GM03348 (cell line): ENCODE measurements at regions not wholly inside any gene's neighbourhood (a gene's known extent, or its start where the extent isn't known, plus 50 kb on each side); places are given as distances from the start of the nearest gene placed in this dataset.
"Not testable (repeated sequence)": the region's sequence is repeated elsewhere in the genome, so short reads cannot be mapped to it uniquely, and the experiment has no call there.

Experiments used
- DNase-seq: peaks from one replicate; pipeline ENCODE4 v3.0.0; 2012; ENCODE audit warnings: low spot score

GRCh38 chr12:23084236-23084995 is 459.4 kb downstream of the ETNK1 start:
- DNase-seq, result peak; percentile 2

GRCh38 chr12:23088594-23088993 is 463.6 kb downstream of the ETNK1 start:
- no peak for DNase-seq

GRCh38 chr12:23093488-23093887 is 468.5 kb downstream of the ETNK1 start:
- no peak for DNase-seq

- DNase-seq, result no peak
Measured at GRCh38 chr12:23096321-23096720, 471.4 kb downstream of the ETNK1 start.

- DNase-seq, result no peak
Measured at GRCh38 chr12:23098110-23098509, 473.1 kb downstream of the ETNK1 start.

GRCh38 chr12:23098517-23098916 is 473.5 kb downstream of the ETNK1 start:
- DNase-seq, result no peak

GRCh38 chr12:23099104-23099503 is 474.1 kb downstream of the ETNK1 start:
- DNase-seq, result no peak

- DNase-seq, result no peak
Measured at GRCh38 chr12:23099604-23100003, 474.6 kb downstream of the ETNK1 start.

GRCh38 chr12:23108957-23109356 is 484.0 kb downstream of the ETNK1 start:
- DNase-seq, result no peak

- DNase-seq, result no peak
Measured at GRCh38 chr12:23113781-23114180, 488.8 kb downstream of the ETNK1 start.

- no peak for DNase-seq
Measured at GRCh38 chr12:23115984-23116383, 491.0 kb downstream of the ETNK1 start.

GRCh38 chr12:23126794-23127193 is 501.8 kb downstream of the ETNK1 start:
- no peak for DNase-seq

GRCh38 chr12:23127701-23128100 is 502.7 kb downstream of the ETNK1 start:
- no peak for DNase-seq

- DNase-seq, result no peak
Measured at GRCh38 chr12:23128462-23128861, 503.5 kb downstream of the ETNK1 start.

- DNase-seq, result no peak
Measured at GRCh38 chr12:23132357-23132756, 507.4 kb downstream of the ETNK1 start.

- DNase-seq, result no peak
Measured at GRCh38 chr12:23133471-23133870, 508.5 kb downstream of the ETNK1 start.

- no peak for DNase-seq
Measured at GRCh38 chr12:23139026-23139425, 514.1 kb downstream of the ETNK1 start.

- DNase-seq, result no peak
Measured at GRCh38 chr12:23140710-23141109, 515.7 kb downstream of the ETNK1 start.

- DNase-seq, result no peak
Measured at GRCh38 chr12:23141335-23141734, 516.4 kb downstream of the ETNK1 start.

- DNase-seq, result not testable (repeated sequence)
Measured at GRCh38 chr12:23146070-23146469, 521.1 kb downstream of the ETNK1 start.

GRCh38 chr12:23168459-23168858 is 543.5 kb downstream of the ETNK1 start:
- DNase-seq, result no peak

GRCh38 chr12:23169012-23169695 is 544.2 kb downstream of the ETNK1 start:
- no peak for DNase-seq

GRCh38 chr12:23169696-23170013 is 544.7 kb downstream of the ETNK1 start:
- DNase-seq, result no peak

GRCh38 chr12:23174917-23175316 is 549.9 kb downstream of the ETNK1 start:
- no peak for DNase-seq
